T-helper 22 cell (primary cell): ENCODE measurements at regions not wholly inside any gene's neighbourhood (a gene's known extent, or its start where the extent isn't known, plus 50 kb on each side); places are given as distances from the start of the nearest gene placed in this dataset.

ENCODE experiments used
- DNase-seq: peaks from one replicate; pipeline ENCODE4 v3.0.0-alpha.2; 2020; ENCODE audit warnings: low read depth

DNA sequence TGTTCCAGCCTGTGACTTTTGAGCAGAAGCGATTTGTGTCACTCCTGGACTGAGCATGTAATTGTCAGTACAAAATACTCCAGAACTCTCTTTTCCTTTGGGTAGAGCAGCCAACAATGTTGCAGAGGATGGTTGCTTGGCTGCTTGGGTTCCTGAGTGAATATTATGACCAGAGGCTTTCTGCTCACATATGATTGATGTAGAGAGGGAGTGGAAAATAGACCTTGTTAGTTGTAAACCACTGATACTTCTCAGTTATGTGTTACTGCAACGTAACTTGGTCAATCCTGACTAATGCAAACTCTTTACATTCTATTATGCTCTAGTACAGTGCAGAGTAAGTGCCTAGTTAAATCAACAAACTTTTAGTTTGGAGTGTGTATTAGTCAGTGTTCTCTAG, 322.6 kb upstream of the KCNH8 start:
- no peak for DNase-seq

DNA sequence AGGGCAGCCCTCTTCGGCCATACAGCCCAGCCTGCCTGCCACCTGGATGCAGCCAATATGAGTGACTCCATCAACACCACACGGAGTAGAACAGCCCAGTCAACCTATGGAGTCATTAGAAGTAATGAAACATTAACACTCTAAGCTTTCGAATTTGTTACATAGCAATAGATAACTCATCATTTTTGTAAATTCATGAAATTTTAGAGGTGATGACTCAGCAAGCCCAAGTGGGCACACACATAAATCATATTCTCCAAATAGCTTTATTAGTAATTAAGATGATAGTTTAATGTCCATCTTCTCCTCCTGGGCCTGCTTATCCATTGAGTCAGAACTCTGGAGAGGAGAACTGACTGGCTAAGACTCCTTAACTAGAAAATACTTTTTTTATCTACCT, 335.0 kb upstream of the KCNH8 start:
- DNase-seq = no peak

DNA sequence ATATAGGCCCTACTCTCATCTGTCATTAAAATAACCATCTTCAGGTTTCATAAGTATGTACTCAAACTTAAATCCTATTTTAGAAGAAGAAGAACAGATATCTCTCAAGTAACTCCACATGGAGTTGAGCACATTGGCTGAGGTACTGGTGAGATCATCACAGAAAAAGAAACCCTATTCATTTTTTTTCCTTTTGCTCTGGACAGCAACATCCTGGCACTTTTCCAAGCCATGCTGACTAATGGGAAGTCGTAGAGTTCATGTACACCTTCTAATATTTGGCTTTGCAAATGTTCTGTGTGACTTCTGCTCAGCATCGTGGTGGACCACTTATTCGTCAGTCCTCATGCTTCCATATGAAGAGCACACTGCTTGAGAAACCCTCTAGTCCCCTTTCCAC, 336.0 kb upstream of the KCNH8 start:
- DNase-seq = no peak

DNA sequence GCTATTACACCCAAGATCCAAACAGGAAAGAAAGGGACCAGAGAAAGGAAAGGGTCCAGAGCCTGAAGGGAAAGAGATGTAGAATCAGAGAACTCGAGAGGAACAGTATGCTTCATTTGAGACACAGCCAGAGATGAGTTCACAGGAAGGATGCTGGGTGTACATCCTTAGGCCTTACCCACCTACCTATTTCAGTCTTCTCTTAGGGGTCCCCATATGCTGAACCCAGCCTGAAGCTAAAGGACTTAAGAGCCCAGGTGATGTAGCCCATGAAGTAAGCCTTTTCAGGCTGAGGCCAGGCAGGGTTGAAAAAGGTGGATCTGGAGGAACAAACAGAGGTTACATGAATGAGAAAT, 338.0 kb upstream of the KCNH8 start:
- no peak for DNase-seq

DNA sequence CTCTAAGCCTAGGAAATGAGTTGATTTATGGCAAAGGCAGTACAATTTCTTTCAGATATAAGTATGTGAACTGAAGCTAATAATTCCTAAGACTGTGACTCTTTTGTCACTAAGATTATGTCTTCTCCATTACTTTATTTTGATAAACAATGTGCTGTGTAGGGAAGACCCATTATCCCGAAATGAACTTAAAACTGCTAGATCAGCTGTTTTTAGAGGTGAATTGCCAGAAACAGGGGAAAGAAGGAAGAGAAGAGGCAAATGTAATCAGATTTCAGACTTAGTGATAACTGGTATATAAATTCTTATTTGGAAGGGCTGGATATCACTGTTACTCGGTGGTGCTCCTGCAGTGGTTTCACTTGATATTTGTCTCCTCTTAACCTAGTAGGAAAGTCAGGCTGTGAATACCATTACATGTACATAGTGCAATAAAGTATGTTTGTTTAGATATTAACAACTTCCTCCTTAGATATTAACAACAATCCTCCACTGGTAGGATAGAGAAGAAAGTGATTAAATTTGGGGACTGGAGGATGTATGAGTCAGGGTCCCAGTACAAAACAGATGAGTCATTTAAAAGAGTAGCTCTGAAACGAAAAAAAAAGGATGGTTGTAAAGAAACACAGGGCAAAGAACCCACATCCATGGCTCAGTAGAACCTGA, 338.5 kb upstream of the KCNH8 start:
- DNase-seq = no peak

- DNase-seq = no peak
Observed at GRCh38 chr3:18808429-18808828, 339.9 kb upstream of the KCNH8 start.

DNA sequence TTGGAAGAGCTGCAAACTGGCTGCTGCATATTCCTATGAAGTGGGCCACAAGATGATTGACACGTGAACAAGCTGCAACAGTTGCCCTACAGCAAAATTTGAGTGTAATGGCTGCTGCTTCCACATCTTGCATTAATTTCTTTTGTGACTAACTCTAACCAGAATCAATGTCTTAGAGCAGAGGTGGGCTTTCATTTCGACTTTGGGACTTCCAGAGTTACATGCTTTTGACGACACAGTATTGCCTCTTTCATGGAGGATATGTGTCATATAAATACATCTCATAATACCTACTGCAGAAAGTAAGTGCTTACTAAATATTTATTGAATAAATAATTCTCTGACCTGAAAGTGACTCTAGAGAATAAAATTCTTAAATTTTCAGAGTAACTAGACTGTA, 340.7 kb upstream of the KCNH8 start:
- DNase-seq = no peak

- no peak for DNase-seq
Observed at GRCh38 chr3:18806633-18807032, 341.7 kb upstream of the KCNH8 start.

GRCh38 chr3:18797378-18797777, 350.9 kb upstream of the KCNH8 start:
- DNase-seq = no peak

DNA sequence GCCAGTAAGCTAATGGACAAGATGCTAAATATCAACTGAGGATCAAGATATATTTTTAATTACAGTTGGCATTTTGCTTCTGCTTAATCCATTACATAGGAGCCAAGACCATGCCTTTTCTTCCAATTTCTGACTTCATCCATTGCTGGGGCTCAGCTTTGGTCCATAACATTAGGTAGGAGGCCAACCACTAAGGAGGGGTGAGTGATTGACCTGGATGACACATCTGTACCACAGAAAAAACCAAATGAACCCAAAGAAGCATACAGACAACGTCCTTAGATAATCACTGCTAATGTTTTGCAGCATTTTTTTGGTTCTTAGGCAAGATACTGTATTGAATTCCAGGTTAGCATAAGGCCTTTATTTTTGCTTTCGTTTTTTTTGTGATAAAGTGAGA, 353.2 kb upstream of the KCNH8 start:
- no peak for DNase-seq

- no peak for DNase-seq
Observed at GRCh38 chr3:18791752-18792151, 356.6 kb upstream of the KCNH8 start.

- DNase-seq = no peak
Observed at GRCh38 chr3:18791182-18791581, 357.1 kb upstream of the KCNH8 start.

DNA sequence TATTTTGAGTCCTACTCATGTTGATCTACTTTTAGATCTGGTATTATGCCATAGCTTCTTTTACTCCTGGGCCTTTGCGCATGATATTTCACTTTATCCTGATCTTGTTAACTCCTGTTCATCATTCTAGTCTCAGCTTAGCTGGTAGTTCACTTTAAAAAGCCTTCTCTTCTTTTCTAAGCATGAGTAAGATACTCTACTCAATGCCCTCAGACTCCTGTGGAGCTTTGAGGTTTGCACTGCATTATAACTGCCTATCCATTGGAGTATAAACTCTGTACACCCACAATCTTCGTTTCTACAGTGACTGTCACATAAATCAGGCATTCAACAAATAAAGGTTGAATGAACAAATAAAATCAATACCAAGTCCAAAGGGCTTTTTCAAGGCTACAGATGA, 357.9 kb upstream of the KCNH8 start:
- DNase-seq = no peak

- DNase-seq = no peak
Observed at GRCh38 chr3:18789734-18790133, 358.6 kb upstream of the KCNH8 start.

GRCh38 chr3:18787441-18787840, 360.9 kb upstream of the KCNH8 start:
- no peak for DNase-seq

- no peak for DNase-seq
Observed at GRCh38 chr3:18786650-18787323, 361.5 kb upstream of the KCNH8 start.

GRCh38 chr3:18782191-18782590, 357.1 kb upstream of the SATB1 start:
- no peak for DNase-seq

GRCh38 chr3:18780959-18781358, 355.8 kb upstream of the SATB1 start:
- no peak for DNase-seq

- DNase-seq = no peak
Observed at GRCh38 chr3:18779704-18780103, 354.6 kb upstream of the SATB1 start.

DNA sequence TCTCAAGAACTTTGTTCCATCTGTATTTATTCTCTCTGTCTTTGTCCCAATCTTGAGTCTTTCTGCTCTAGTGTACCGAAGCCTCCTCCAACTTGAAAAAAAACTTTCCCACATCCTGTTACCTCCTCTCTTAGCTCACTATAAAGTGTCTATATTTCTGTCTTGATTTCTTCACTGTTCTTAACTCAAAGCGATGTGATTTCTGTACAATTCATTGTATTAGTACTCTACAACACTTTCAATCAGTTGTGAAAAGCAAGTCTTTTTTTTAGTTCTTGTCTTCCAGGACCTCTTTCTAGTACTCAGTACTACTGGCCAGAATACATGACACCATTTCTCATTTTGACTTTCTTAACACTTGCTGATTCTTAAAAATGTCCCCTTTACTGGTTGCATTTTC, 353.5 kb upstream of the SATB1 start:
- DNase-seq = no peak

- DNase-seq = no peak
Observed at GRCh38 chr3:18778094-18778493, 353.0 kb upstream of the SATB1 start.

GRCh38 chr3:18775501-18775900, 350.4 kb upstream of the SATB1 start:
- DNase-seq = no peak

DNA sequence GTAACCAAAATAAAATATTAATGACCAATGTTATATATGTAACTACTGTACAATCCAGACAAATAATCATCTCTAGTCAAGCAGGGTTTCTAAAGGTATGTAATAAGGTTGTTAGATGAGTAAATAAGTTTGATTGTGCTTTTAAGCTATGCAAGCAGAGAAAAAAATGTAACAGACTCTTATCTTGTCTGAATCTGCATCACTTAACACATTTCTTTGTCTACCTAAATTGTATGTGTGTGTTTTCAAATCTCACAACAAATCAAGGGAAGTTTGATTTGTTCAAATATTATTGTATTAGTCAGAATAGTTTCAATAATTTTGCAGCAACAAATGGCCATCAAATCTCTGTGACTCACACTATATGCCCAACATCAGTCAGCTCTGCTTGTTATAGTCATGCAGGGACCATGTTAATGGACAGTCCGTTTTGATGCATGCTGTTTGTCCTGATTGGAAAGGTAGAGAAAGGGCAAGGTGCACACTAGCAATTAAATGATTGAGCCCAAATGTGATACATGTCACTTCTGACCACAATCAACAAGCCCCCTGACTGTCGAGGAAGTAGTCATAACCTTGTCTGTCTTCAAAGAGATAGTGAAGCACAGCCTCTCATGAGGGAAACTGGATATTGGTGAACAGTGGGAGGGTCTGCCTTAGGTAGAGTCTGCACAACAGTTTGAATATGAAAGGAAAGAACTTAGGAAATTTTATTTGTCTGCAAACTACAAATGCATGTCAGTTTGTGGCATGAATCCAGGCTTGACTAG, 349.4 kb upstream of the SATB1 start:
- DNase-seq = no peak
